GM12873 (cell line): ENCODE measurements at regions not wholly inside any gene's neighbourhood (a gene's known extent, or its start where the extent isn't known, plus 50 kb on each side); places are given as distances from the start of the nearest gene placed in this dataset.

Experiments
- CTCF ChIP-seq: IDR thresholded peaks from 2 replicates; pipeline ENCODE4 v1.5.1; 2012; ENCODE audit warnings: low read depth, mild to moderate bottlenecking, moderate library complexity, low read length, control low read depth; ENCODE audit not compliant: insufficient read depth; ENCODE audit errors: missing control alignments

GRCh38 chr3:14295801-14296200 lies 106.6 kb upstream of the SLC6A6 start:
- no peak for TF ChIP-seq CTCF

- TF ChIP-seq CTCF: no peak
Observed at GRCh38 chr3:14297305-14297704, 105.1 kb upstream of the SLC6A6 start.

GRCh38 chr3:14297784-14298236 lies 104.6 kb upstream of the SLC6A6 start:
- TF ChIP-seq CTCF: no peak

- no peak for TF ChIP-seq CTCF
Observed at GRCh38 chr3:14298442-14298841, 104.0 kb upstream of the SLC6A6 start.

DNA sequence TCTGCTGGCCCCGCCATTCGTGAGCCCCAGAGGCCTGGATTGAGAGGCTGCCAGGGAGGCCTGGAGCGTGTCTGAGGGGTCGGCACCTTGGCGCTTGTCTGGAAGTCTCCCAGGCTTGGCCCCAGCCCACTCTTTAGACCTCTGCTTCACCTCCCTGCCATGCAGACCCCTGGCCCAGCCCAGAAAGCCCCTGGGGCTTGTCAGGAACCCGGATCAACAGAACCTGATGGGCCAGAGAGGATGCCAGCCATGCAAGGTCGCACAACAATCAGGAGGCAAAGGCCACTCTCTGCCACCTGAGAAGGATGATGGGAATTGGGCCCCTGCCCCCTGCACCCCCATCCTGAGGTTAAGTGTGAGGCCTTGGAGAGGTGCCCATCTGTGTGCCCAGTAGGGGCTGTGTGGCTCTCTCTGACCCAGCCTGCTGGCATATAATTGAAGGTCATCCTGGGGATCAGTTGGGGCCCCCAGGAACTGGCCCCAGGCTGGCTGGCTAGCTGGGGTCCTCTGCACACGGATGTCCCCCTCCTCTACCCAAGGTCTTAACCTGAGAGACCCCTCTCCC lies 103.3 kb upstream of the SLC6A6 start:
- TF ChIP-seq CTCF: no peak

DNA sequence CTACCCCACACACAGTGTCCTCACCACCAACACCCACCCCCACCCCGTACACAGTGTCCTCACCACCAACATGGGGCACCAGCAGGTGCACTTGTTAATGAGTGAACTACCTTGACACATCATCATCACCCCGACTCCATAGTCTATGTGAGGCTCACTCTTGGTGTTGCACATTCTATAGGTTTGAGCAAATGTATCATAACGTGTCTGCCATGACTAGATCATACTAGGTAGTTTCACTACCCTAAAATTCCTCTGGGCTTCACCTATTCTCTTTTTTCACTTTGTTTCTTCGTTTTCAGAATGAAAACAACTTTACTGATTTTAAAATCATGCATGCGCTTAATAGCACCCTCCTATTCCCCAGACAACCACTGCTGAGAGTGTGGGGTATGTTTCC lies 102.6 kb upstream of the SLC6A6 start:
- TF ChIP-seq CTCF: no peak

DNA sequence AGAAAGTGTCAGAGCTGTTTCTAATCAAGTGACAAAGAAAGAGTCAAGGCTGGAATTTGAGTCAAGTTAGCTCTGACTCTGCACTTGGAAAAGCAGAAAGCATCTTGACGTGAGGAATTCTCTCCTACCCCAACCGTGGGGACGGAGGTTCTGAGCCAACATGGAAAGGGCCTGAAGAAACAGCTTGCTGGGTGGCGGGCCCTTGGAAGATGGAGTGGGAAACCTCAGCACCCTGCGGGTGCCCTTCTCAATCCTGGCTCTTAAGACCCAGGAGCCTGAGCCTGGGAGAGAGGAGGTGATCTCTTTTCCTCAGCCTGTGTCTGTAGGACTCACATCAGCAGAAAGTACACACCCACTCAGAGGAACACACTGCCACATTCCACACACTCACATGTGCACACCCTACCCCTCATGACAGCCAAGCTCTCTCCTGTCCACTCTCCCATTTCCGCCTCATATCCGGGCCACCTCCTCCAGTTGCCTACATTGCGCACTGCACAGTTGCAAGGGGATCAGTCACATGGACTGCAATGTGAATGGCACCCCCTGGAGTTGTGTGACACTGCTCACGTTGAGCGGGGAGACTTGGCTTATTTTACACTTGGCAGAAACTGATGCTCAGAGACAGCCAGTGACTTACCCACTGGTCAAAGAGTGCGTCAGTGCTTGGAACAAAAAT lies 101.5 kb upstream of the SLC6A6 start:
- TF ChIP-seq CTCF: no peak
